Stimulated activated CD4-positive, alpha-beta T cell treated with anti-CD3 and anti-CD28 coated beads, TNF-alpha, amount 100 ng/mL, for 24 hours (primary cell): ENCODE measurements at regions not wholly inside any gene's neighbourhood (a gene's known extent, or its start where the extent isn't known, plus 50 kb on each side); places are given as distances from the start of the nearest gene placed in this dataset.

ENCODE experiments used
- DNase-seq, 3 experiments: peaks; one replicate each; pipeline ENCODE4 v3.0.0-alpha.2; 2020; ENCODE audit warnings: low read depth in 3 of 3

- DNase-seq = no peak
These were observed 80.4 kb downstream of the ENGASE start for GRCh38 chr17:79154951-79155585.

GRCh38 chr17:79154446-79154845 is 79.8 kb downstream of the ENGASE start:
- no peak for DNase-seq

GRCh38 chr17:79153367-79154130 is 78.9 kb downstream of the ENGASE start:
- no peak for DNase-seq

GRCh38 chr17:79152636-79153035 is 78.0 kb downstream of the ENGASE start:
- no peak for DNase-seq

DNA sequence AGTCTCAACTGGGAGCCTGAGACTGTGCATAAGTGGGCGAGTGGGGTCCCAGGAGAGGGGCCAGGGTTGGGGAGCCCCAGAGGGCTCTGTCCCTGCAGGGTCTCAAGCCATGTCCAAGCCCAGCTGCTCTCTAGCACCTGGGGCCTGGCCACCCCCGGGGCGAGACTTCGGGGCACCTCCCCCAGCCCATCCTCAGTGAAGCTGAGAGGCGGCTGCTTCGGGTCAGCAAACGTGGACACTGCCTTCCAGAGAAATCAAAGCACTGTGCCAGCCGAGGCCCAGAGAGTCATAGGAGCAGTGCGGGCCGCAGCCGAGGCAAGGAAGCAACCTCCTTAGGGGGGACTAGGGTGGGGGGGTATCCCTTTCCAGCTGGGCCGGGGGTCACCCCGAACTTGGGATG is 77.5 kb downstream of the ENGASE start:
- DNase-seq = no peak

- DNase-seq = no peak
These were observed 76.2 kb downstream of the ENGASE start for GRCh38 chr17:79150799-79151198.

- DNase-seq = no peak
These were observed 75.6 kb downstream of the ENGASE start for GRCh38 chr17:79150035-79150733.

DNA sequence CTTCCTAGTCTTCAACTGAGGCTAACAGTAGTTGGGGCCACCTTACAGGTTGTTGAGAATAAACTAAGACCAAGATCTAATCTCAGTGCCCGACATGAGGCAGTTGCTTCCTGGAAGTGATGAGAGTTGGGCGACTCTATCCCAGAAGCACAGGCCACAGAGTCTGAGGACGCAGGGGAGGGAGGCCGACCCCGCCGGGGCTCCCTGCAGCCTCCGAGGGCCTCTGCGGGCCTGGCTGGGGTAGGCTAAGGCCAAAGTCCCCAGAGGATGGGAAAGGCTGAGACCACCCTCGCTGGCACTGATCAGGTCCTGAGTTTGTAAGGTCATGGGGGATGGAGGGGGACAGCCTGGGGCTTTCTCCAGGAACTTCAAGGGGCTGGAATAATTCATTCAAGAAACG is 74.0 kb downstream of the ENGASE start:
- no peak for DNase-seq

DNA sequence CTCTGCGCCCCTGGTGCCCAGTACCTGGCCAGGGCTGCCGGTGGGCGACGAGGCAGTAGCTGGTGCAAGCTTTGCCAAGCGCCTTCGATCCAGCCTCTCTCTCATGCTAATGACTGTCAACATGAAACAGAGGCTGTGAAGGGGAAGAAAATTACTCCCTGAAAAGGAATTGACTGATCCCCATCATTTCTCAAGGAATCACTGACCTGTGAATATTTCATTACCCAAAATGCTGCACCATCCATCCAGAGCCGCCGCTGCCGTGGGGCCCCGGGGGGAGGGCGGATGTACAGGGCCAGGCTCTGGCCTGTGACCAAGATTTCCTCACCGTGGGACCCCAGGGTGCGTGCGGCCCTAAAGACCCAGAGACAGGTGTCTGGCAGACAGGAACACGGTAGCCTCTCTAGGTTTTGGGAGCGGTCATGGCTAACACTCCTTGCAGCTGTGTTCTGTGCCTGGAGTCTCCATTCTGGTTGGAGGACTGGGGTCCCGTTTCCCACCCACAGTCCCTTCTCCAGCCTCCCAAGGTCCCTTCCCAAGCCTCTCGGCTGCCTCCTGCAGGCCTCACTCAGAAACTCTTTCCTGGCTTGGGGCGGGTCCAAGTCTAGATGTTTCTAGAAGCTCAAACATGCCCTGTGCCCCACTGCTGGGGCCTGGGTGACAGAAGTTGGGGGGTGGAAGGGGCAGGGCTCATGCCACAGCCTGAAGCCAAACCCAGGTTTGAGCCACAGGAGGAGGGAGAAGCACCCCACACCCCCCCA is 73.3 kb downstream of the ENGASE start:
- DNase-seq = no peak

DNA sequence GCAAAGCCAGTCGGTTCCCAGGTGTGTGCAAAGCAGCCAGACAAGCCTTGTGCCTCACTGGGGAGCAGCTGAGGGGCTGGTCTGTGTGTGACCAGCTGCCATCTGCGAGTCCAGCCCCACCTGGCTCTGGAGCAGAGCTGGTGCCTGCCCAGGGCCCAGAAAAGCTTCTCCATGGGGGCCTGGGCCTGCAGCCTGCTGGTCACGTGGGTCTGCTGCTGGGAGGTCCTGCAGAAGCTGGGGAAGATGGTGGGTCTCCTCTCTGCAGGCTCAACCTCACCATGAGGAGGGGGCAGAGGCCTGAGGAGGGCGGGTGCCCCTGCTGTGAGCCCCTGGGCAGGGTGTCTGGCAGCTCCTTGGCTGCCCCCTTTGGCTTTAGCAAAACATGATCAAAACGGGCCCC is 71.9 kb downstream of the ENGASE start:
- no peak for DNase-seq

DNA sequence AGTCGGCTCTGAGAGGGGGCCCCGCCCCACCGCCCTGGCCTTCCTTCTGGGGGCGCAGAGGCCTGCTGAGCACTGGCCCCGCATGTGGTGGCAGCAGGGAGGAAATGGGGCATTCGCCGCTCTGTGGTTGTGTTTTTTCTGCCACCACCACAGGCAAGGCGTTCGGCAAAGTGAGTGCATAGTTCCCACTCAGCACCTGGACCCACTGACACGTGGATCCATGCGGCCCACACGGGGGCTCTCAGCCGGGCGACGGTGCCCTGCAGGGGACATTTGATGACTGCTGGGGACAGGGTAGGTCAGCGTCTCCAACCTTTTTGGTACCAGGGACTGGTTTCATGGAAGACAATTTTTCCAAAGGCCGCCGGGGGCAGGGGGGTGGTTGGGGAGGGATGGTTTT is 70.9 kb downstream of the ENGASE start:
- no peak for DNase-seq

- DNase-seq = no peak
These were observed 69.5 kb downstream of the ENGASE start for GRCh38 chr17:79144133-79144532.

GRCh38 chr17:79142375-79142774 is 67.8 kb downstream of the ENGASE start:
- no peak for DNase-seq

DNA sequence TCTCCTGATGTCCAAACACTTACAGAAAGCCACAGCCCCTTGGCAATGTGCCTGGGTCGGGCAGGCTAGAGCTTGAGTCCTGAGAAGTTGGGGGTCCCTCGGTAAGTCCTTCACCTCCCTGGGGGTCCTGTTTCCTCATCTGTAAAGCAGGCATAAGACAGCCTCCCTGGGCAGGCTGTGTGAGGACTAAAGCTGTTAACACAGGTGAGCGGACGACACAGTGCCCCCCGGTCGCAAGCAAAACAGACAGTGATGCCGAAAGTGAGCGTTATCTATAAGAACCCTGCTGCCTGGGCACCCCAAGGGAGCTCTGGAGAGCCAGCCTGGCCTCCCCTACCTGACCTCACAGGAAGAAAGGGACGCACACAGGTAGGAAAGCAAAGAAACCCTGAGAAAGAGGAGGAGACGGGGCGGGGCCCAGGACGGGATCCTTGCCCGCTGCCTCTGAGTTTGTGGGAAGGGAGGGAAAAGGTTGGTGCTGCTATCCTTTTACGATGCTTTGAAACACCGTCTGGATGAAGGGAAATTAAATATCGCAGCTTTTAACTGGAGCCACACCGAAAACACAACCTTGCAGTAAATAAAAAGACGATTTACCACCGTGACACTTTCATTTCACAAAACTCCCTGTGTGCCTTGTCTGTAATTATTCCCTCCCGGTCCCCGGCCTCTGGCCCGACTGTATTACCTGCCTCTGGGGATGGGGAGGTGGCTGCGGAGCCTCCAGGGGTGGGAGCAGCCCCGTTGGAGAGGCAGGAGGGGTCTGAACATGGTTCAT is 67.1 kb downstream of the ENGASE start:
- DNase-seq = no peak

DNA sequence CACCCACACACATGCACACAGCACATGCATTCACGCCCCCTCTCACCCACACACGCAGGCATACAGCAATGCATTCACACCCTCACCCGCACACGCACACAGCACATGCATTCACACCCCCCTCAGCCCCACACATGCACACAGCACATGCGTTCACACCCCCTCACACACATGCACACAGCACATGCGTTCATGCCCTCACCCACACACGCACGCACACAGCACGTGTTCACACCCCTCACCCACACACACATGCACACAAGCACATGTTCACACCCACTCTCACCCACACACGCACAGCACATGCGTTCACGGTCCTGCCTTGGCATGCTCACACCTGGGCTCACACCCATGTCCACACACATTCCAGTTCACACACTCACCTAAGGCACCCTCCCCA is 64.2 kb downstream of the ENGASE start:
- DNase-seq = no peak

DNA sequence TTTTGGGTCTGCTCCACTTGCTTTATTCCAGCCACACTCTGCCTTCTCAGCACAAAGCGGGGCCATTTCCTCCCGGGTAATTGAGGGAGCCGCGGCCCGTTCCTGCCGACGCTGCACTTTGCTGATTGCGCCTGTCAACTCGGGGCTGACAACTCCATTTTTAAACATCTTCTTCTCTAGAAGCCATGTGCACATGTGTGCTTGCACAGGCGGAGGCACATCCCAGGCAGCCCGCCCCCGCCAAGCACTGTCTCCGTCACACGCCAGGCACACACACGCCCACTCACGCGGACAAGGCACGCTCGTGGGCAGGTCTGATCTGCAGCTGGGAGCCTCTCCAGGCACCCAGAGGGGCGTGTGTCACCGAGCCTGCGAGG is 63.2 kb downstream of the ENGASE start:
- no peak for DNase-seq

- no peak for DNase-seq
These were observed 62.6 kb downstream of the ENGASE start for GRCh38 chr17:79137015-79137788.

DNA sequence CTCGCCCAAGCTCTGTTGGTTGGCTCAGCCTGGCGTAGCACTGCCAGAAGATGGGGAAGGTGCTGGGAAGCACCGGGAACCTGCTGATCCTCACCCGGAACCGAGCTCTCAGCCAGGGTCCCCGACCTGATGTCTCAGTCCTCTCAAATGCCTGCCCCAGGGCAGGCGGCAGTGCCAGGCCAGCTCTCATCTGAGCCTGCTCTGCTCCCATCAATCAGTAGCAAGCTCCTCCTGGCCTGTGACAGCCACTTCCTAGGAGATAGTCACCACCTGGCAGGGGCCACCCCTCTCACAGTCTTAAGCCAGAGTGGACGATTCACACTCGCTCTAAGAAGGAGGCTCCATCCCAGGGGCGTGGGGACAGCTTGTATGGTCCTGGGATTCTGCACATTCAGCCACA is 62.0 kb downstream of the ENGASE start:
- no peak for DNase-seq
